SU-DHL-6 (cell line): ENCODE measurements at regions not wholly inside any gene's neighbourhood (a gene's known extent, or its start where the extent isn't known, plus 50 kb on each side); places are given as distances from the start of the nearest gene placed in this dataset.

Source experiments
- H2AFZ ChIP-seq: fragments of 200-600 bp; sonication (generic); 2 replicates; pipeline ENCODE4 v1.6.1; 2014; ENCODE audit warnings: low read depth, mild to moderate bottlenecking, moderate library complexity, mixed read lengths, antibody characterized with exemption, low read length; ENCODE audit not compliant: severe bottlenecking
- H3F3A ChIP-seq: fragments of 200-600 bp; shearing (Covaris generic); 2 replicates; pipeline ENCODE4 v1.6.0; 2016; ENCODE audit warnings: antibody characterized with exemption, mild to moderate bottlenecking; ENCODE audit not compliant: insufficient read depth
- H3K27ac ChIP-seq: fragments of 200-600 bp; sonication (generic); 2 replicates; pipeline ENCODE4 v1.5.1; 2016; ENCODE audit warnings: low read depth, mild to moderate bottlenecking, low read length, moderate library complexity, mixed read lengths
- H3K27me3 ChIP-seq: fragments of 200-600 bp; sonication (generic), shearing (Covaris generic); 2 replicates; pipeline ENCODE4 v1.6.0; 2014; ENCODE audit warnings: mild to moderate bottlenecking, low read length
- H3K36me3 ChIP-seq: fragments of 200-600 bp; sonication (generic); 2 replicates; pipeline ENCODE4 v1.6.1; 2014; ENCODE audit warnings: mild to moderate bottlenecking, low read length, mixed read lengths
- H3K4me2 ChIP-seq: fragments of 300-600, 200-600 bp; shearing (Covaris generic), sonication (generic); 2 replicates; pipeline ENCODE4 v1.6.0; 2014; ENCODE audit warnings: low read length, low read depth, mild to moderate bottlenecking; ENCODE audit not compliant: poor library complexity, severe bottlenecking
- H3K4me3 ChIP-seq: fragments of 200-600 bp; sonication (generic); 2 replicates; pipeline ENCODE4 v1.5.1; 2014; ENCODE audit warnings: antibody characterized with exemption, low read length, mild to moderate bottlenecking, mixed read lengths; ENCODE audit not compliant: insufficient read depth, poor library complexity, severe bottlenecking
- H3K79me2 ChIP-seq: fragments of 200-600 bp; sonication (generic); 2 replicates; pipeline ENCODE4 v1.6.1; 2014; ENCODE audit warnings: mild to moderate bottlenecking, low read length, moderate library complexity; ENCODE audit not compliant: insufficient read depth
- H3K9ac ChIP-seq: fragments of 200-600 bp; sonication (generic); 2 replicates; pipeline ENCODE4 v1.7.0; 2014; ENCODE audit warnings: mild to moderate bottlenecking, low read length
- H3K9me2 ChIP-seq: fragments of 200-600 bp; sonication (generic); replicated peaks from 2 replicates; pipeline ENCODE4 v1.6.1; 2014; ENCODE audit warnings: low read length; ENCODE audit not compliant: insufficient read depth
- H3K9me3 ChIP-seq: fragments of 200-600 bp; sonication (generic); 2 replicates; pipeline ENCODE4 v1.6.1; 2014; ENCODE audit warnings: low read length, mixed read lengths; ENCODE audit not compliant: insufficient read depth
- H4K20me1 ChIP-seq: fragments of 200-600 bp; sonication (generic); 2 replicates; pipeline ENCODE4 v1.6.1; 2014; ENCODE audit warnings: low read depth, mild to moderate bottlenecking, antibody characterized with exemption, low read length, moderate library complexity, mixed read lengths
- CTCF ChIP-seq: fragments of 200-600 bp; sonication (generic); IDR thresholded peaks from one replicate; pipeline ENCODE4 v1.5.1; 2017; ENCODE audit warnings: antibody characterized with exemption, mild to moderate bottlenecking, low read length, moderate library complexity; ENCODE audit not compliant: insufficient read depth, poor library complexity, severe bottlenecking
- EZH2phosphoT487 ChIP-seq: fragments of 200-600 bp; sonication (generic), shearing (Covaris generic); conservative IDR thresholded peaks from 2 replicates; pipeline ENCODE4 v1.6.1; 2018; ENCODE audit warnings: mild to moderate bottlenecking, antibody characterized with exemption, low read length, moderate library complexity, mixed read lengths

GRCh38 chr2:79327460-79327859 lies 167.9 kb upstream of the REG3A start:
- no peaks in the 10 kb centered on the region for H3K9me2 ChIP-seq
- H3K4me2 ChIP-seq = no peak overlapping the region
- H4K20me1 ChIP-seq = no peaks in the 10 kb centered on the region
- no peaks in the 10 kb centered on the region for H3K27me3 ChIP-seq
- no peak overlapping the region for H2AFZ ChIP-seq
- no peak overlapping the region for H3K9ac ChIP-seq
- TF ChIP-seq CTCF = no peak
- TF ChIP-seq EZH2phosphoT487 = no peak
- no peaks in the 10 kb centered on the region for H3K79me2 ChIP-seq
- no peaks in the 10 kb centered on the region for H3K9me3 ChIP-seq
- no peak overlapping the region for H3K4me3 ChIP-seq
- no peaks in the 10 kb centered on the region for H3F3A ChIP-seq
- no peak overlapping the region for H3K27ac ChIP-seq
- H3K36me3 ChIP-seq = no peaks in the 10 kb centered on the region

GRCh38 chr2:79320871-79321270 lies 161.3 kb upstream of the REG3A start:
- Histone ChIP-seq H3K36me3 (no peaks in the 10 kb centered on the region), H4K20me1 (no peaks in the 10 kb centered on the region), H3K79me2 (no peaks in the 10 kb centered on the region), H3K4me3 (no peak overlapping the region), H2AFZ (no peak overlapping the region), H3F3A (no peaks in the 10 kb centered on the region), H3K9me2 (no peaks in the 10 kb centered on the region; the same call in 1 of the 2 replicates), H3K4me2 (no peak overlapping the region), H3K27me3 (no peaks in the 10 kb centered on the region), H3K9me3 (no peaks in the 10 kb centered on the region), H3K27ac (no peak overlapping the region), H3K9ac (no peak overlapping the region)
- TF ChIP-seq EZH2phosphoT487 = no peak
- no peak for TF ChIP-seq CTCF

GRCh38 chr2:79294994-79295393 lies 135.4 kb upstream of the REG3A start:
- no peak overlapping the region for H3K9ac ChIP-seq
- no peak overlapping the region for H3K4me3 ChIP-seq
- no peak overlapping the region for H3K4me2 ChIP-seq
- TF ChIP-seq CTCF (no peak), EZH2phosphoT487 (no peak)
- H3K9me2 ChIP-seq = no peaks in the 10 kb centered on the region
- no peaks in the 10 kb centered on the region for H4K20me1 ChIP-seq
- no peaks in the 10 kb centered on the region for H3K9me3 ChIP-seq
- no peaks in the 10 kb centered on the region for H3K36me3 ChIP-seq
- H3F3A ChIP-seq = no peaks in the 10 kb centered on the region
- H3K27ac ChIP-seq = no peak overlapping the region
- no peak overlapping the region for H2AFZ ChIP-seq
- no peaks in the 10 kb centered on the region for H3K79me2 ChIP-seq
- no peaks in the 10 kb centered on the region for H3K27me3 ChIP-seq

GRCh38 chr2:79292958-79293315 lies 133.4 kb upstream of the REG3A start:
- Histone ChIP-seq H4K20me1 (no peaks in the 10 kb centered on the region), H2AFZ (no peak overlapping the region), H3K9me3 (no peaks in the 10 kb centered on the region), H3K79me2 (no peaks in the 10 kb centered on the region), H3K9ac (no peak overlapping the region), H3K4me3 (no peak overlapping the region), H3F3A (no peaks in the 10 kb centered on the region), H3K27ac (no peak overlapping the region), H3K9me2 (no peaks in the 10 kb centered on the region), H3K36me3 (no peaks in the 10 kb centered on the region), H3K4me2 (no peak overlapping the region), H3K27me3 (no peaks in the 10 kb centered on the region)
- TF ChIP-seq EZH2phosphoT487 (no peak), CTCF (no peak)
